ENCODE measurements at regions not wholly inside any gene's neighbourhood (a gene's known extent, or its start where the extent isn't known, plus 50 kb on each side); places are given as distances from the start of the nearest gene placed in this dataset.

DNA sequence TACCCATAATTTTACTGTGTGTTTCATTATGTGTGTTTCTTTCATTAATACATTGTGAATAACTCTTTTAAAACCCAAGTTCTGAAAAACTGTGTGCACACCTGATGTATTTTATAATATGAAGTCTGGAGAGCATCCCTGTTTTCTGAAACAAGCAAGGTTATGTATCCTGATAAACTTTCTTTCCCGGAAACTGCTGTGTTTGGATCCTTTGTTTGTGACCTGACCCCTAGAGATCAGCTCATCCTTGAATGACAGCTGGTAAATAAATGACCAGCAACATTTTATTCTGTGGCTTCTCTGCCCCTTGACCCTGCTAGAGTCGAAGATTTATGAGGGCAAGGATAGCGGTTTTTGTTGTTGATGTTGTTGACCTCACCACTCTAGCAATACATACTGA, 535.6 kb upstream of the ZFP42 start:
- in situ Hi-C loops (cut with MboI; ENCODE audit: low sequenced_read_pairs): no loop called here

DNA sequence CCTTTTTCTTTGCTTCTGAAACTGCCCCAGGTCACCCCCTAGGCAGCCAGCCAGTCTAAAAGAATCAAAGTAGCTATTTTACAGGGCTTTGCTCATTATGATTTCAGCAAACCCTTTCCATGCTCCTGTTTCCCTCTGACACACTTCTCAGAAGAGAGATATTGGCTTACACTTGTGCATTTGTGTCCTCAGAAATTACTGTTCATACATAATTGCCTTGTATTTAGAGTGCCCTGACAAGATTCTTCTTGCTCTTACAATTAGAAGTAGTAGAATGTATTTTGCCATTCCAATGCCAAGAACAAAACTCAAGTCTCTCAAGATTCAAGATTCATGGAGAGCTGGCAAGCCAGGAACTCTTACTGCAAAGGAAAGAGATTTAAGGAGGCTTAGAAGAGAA, 531.0 kb upstream of the ZFP42 start:
- H3K27me3 ChIP-seq (ENCODE audit: low read depth): no peaks in the 10 kb centered on the region
- no peaks in the 10 kb centered on the region for H3K9me3 ChIP-seq
- DNase-seq (ENCODE audit: low spot score in 2 of 2): no peak
- no peaks in the 10 kb centered on the region for H3K36me3 ChIP-seq (replicated peaks)
- H3K4me1 ChIP-seq: no peaks in the 10 kb centered on the region
- no peak overlapping the region for H3K4me3 ChIP-seq
- in situ Hi-C loops (cut with MboI; ENCODE audit: low sequenced_read_pairs): no loop called here

More for the DNA sequence above, 535.6 kb upstream of the ZFP42 start:
- no peaks in the 10 kb centered on the region for H3K36me3 ChIP-seq (replicated peaks)
- H3K27me3 ChIP-seq (ENCODE audit: low read depth): no peaks in the 10 kb centered on the region
- no peak overlapping the region for H3K4me3 ChIP-seq
- H3K9me3 ChIP-seq: no peaks in the 10 kb centered on the region
- H3K4me1 ChIP-seq: no peaks in the 10 kb centered on the region
- no peak for DNase-seq (ENCODE audit: low spot score in 2 of 2)

DNA sequence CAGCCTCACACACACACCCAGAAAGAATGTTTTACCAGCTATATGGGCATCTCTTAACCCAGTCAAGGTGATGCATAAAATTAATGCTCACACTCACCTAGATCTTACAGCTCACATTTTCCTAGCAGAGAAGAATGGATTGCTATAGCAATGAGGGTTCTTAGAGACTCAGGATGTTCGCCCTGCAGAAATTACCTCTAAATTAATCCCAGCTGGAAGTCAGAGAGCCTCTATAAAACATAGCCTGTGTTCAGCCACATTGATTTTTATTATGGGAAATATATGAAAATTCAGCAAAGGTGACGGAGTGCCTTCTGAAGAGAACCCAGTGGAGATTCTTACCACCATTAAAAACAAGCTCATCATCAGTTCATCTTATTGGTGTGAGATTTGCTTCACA, 528.3 kb upstream of the ZFP42 start:
- no peak for DNase-seq (ENCODE audit: low spot score in 2 of 2)
- no peak overlapping the region for H3K4me3 ChIP-seq
- H3K27me3 ChIP-seq (ENCODE audit: low read depth): no peaks in the 10 kb centered on the region
- no peaks in the 10 kb centered on the region for H3K4me1 ChIP-seq
- no peaks in the 10 kb centered on the region for H3K36me3 ChIP-seq (replicated peaks)
- in situ Hi-C loops (cut with MboI; ENCODE audit: low sequenced_read_pairs): no loop called here
- no peaks in the 10 kb centered on the region for H3K9me3 ChIP-seq

DNA sequence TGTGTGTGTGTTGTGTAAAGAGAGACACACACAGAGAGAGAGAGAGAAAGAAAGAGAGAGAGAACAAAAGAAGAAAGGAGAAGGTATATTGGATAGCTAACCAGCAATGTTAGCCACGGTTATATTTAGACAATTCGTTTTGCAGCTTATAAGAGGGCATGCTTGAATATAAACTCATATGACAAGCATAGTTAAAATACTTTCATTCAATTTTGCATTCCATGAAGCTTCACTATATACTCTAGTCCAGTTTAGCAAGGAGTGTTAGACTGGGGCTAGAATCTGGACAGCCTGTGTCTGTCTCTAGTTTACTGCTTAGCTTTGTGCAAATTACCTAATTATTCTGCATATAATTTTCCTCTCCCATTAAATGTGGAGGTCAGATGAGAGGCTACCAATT, 525.9 kb upstream of the ZFP42 start:
- in situ Hi-C loops (cut with MboI; ENCODE audit: low sequenced_read_pairs): no loop called here
- no peak overlapping the region for H3K4me3 ChIP-seq
- H3K36me3 ChIP-seq (replicated peaks): no peaks in the 10 kb centered on the region
- H3K27me3 ChIP-seq (ENCODE audit: low read depth): no peaks in the 10 kb centered on the region
- H3K4me1 ChIP-seq: no peaks in the 10 kb centered on the region
- H3K9me3 ChIP-seq: no peaks in the 10 kb centered on the region
- DNase-seq (ENCODE audit: low spot score in 2 of 2): no peak

DNA sequence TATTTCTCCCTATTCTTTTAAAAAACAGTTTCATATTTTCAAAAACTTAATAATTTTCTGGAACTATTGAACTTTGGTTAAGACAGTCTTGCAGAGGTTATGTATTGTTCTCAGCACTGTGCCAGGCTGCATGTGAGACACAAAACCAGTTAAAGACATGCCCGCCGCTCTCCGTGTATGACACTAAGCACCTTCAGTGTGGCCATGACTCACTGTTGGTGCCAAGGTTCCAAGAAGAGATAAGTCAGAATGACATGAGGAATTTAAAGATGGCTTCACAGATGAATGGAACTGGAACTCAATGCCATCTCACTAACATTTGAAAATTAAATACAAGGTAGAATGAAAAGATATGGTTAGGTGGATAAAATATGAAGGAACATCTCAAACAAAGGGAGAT, 525.5 kb upstream of the ZFP42 start:
- H3K4me1 ChIP-seq: no peaks in the 10 kb centered on the region
- no peaks in the 10 kb centered on the region for H3K36me3 ChIP-seq (replicated peaks)
- DNase-seq (ENCODE audit: low spot score in 2 of 2): no peak
- H3K27me3 ChIP-seq (ENCODE audit: low read depth): no peaks in the 10 kb centered on the region
- H3K9me3 ChIP-seq: no peaks in the 10 kb centered on the region
- in situ Hi-C loops (cut with MboI; ENCODE audit: low sequenced_read_pairs): no loop called here
- H3K4me3 ChIP-seq: no peak overlapping the region

DNA sequence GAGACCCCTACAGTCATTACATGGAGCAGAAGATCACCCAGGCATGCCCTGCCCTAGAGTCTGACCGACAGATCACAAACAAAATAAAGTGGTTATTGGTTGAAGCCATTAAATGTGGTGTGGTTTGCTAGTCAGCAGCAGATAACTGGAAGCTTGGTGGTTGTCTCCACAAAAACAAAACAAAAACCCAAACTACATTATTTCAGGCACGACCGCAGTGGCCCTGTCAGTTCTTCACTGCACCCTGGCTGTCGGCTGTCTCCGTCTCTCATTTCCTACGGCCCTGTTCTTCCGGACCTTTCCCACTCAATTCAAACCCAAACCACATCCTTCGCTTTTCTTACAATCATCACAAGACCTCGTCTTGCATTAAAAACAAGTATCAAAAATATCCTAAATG, 521.3 kb upstream of the ZFP42 start:
- in situ Hi-C loops (cut with MboI; ENCODE audit: low sequenced_read_pairs): no loop called here
- H3K36me3 ChIP-seq (replicated peaks): no peaks in the 10 kb centered on the region
- no peak for DNase-seq (ENCODE audit: low spot score in 2 of 2)
- no peaks in the 10 kb centered on the region for H3K9me3 ChIP-seq
- H3K4me1 ChIP-seq: no peaks in the 10 kb centered on the region
- H3K4me3 ChIP-seq: no peak overlapping the region
- no peaks in the 10 kb centered on the region for H3K27me3 ChIP-seq (ENCODE audit: low read depth)

DNA sequence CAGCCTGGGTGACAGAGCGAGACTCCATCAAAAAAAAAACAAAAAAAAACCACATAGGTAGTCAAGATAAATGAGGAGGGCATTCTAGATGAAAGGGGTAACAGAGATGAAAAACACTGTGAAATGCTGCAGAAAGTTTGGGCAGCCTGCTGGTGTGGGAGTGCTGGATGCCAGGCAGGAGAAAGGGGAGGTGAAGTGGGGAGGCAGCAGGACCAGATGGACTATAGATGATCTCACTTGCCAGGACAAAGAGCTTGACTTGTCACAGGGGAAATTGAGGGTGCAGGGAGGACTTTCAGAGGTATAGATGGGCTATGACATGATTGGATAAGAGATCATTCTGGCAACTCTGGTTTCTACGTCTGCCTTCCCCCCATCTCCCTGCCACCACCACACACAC, 519.7 kb upstream of the ZFP42 start:
- Histone ChIP-seq H3K4me1 (no peaks in the 10 kb centered on the region), H3K4me3 (no peak overlapping the region), H3K27me3 (ENCODE audit: low read depth) (no peaks in the 10 kb centered on the region), H3K9me3 (no peaks in the 10 kb centered on the region), H3K36me3 (replicated peaks) (no peaks in the 10 kb centered on the region)
- DNase-seq (ENCODE audit: low spot score in 2 of 2): no peak
- in situ Hi-C loops (cut with MboI; ENCODE audit: low sequenced_read_pairs): no loop called here

DNA sequence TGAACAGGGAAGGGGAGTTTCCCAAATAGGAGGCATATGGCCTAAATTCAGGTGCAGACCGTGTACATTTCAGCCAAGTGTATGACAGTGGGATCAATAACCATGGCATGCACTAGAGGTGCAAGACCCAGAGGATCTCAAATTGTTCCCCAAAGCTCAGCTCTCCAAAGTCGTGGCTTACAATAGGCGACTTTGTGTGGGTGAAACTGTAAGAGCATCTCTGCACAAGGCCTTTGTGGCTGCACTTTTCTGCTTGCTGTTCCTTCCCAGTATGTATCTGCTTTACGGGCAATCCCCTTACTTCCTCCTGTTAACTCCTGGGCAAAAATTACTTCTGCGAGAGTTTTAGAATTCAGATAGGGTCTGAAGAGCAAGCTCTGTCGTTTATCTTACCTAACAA, 518.3 kb upstream of the ZFP42 start:
- Histone ChIP-seq H3K27me3 (ENCODE audit: low read depth) (no peaks in the 10 kb centered on the region), H3K9me3 (no peaks in the 10 kb centered on the region), H3K4me3 (no peak overlapping the region), H3K36me3 (replicated peaks) (no peaks in the 10 kb centered on the region), H3K4me1 (no peaks in the 10 kb centered on the region)
- in situ Hi-C loops (cut with MboI; ENCODE audit: low sequenced_read_pairs): no loop called here
- DNase-seq (ENCODE audit: low spot score in 2 of 2): no peak

DNA sequence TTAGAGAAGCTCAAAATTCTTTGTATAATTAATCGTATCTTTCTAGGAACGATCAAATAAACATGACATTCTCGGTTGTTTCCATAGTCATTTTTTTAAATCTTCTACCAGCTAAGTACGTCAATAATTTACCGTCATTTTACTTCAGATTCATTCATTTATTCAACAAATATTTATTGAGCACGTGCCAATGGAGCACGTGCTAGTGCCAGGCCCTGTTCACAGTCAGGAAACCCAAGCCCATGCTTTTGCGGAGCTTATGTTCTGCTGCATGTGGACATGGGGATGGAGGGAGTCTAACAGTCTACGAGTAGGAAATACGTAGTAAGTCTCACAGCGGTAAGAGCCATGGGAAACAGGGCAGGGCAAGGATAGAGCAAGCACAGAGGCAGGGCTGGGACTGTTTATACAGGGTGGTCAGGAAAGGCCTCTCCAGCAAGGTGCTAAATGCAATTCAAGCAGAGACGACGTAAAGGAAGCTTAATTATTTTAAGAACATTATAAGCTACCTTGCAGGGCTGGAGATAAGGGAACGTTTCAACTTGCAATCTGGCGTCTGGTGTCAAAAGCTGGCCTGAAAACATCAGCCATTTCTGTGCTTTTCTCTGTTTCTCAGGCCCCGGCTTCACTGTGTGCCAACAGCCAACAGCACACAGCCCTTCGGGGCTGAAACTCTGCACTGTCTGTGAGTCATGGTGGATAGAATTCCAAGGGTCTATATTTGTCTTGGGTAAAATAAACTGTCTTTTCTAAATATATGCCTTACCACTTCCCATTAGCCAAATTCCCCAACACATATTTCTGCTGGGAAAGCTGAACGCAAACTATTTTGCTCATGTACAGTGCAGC, 517.1 kb upstream of the ZFP42 start:
- DNase-seq (ENCODE audit: low spot score in 2 of 2): no peak
- no peaks in the 10 kb centered on the region for H3K9me3 ChIP-seq
- in situ Hi-C loops (cut with MboI; ENCODE audit: low sequenced_read_pairs): no loop called here
- no peak overlapping the region for H3K4me3 ChIP-seq
- no peaks in the 10 kb centered on the region for H3K27me3 ChIP-seq (ENCODE audit: low read depth)
- H3K36me3 ChIP-seq (replicated peaks): no peaks in the 10 kb centered on the region
- H3K4me1 ChIP-seq: no peaks in the 10 kb centered on the region

DNA sequence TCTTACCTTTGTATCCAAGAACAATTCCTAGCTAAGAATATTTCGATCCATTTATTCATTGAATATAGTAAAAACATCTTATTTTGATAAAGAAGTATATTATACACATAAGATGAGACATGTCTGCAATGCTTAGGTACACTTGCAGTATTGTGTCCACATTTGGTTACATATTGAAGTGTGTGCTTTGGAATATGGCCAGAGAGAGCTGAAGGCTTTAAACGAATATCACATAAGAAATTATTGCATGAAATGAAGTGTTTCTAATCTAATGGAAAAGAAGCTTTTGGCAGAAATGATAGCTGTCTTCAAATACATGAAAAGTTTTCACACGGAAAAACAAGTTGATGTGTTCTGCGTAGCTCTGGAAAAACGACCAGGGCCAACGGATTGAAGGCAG, 516.1 kb upstream of the ZFP42 start:
- Histone ChIP-seq H3K4me1 (no peaks in the 10 kb centered on the region), H3K9me3 (no peaks in the 10 kb centered on the region), H3K4me3 (no peak overlapping the region), H3K27me3 (ENCODE audit: low read depth) (no peaks in the 10 kb centered on the region), H3K36me3 (replicated peaks) (no peaks in the 10 kb centered on the region)
- in situ Hi-C loops (cut with MboI; ENCODE audit: low sequenced_read_pairs): no loop called here
- no peak for DNase-seq (ENCODE audit: low spot score in 2 of 2)

DNA sequence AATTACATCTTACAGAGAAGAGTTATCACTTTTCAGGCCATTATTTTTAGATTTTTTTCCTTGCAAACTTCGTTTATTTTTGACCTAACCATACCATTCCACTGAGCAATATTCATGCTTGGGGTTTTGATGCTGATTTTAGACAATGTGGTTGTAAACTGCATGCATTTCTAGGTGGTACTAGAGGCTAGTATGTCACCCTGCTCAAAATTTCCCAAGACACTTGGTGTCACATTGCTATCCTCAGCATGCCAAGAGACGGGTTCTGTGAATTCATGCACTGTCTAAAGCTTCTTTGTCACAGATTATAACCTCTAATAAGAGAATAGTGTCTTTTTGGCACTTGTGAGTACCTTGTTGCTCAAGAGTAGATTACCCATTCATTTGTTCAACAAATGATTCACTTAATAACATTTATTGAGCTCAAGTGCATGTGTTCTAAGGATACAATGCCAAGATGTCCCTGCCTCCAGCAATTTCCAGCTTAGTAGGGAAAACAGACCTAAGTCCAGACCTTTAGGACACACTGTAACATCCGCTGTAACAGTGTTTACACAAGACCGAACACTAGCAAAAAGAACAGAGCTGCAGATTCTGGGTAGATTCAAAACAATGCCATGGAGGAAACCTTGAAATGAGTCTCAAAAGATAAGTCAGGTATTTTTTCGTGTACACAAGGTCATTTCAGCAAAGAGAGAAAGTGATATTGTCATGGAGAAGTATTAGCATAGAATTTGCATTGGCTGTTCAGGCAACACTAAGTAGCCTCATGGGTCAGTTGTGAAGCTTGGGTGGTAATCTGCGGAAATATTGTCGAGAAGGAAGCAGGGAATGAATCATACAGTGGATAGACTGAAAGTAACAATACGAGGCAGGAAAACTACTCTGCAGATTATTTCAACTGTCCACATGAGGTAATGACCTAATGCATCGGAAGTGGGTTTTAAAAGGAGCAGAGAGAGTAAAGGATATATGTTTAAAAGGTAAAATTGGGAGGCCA, 515.1 kb upstream of the ZFP42 start:
- Histone ChIP-seq H3K9me3 (no peaks in the 10 kb centered on the region), H3K27me3 (ENCODE audit: low read depth) (no peaks in the 10 kb centered on the region), H3K4me3 (no peak overlapping the region), H3K36me3 (replicated peaks) (no peaks in the 10 kb centered on the region), H3K4me1 (no peaks in the 10 kb centered on the region)
- no peak for DNase-seq (ENCODE audit: low spot score in 2 of 2)
- in situ Hi-C loops (cut with MboI; ENCODE audit: low sequenced_read_pairs): no loop called here

DNA sequence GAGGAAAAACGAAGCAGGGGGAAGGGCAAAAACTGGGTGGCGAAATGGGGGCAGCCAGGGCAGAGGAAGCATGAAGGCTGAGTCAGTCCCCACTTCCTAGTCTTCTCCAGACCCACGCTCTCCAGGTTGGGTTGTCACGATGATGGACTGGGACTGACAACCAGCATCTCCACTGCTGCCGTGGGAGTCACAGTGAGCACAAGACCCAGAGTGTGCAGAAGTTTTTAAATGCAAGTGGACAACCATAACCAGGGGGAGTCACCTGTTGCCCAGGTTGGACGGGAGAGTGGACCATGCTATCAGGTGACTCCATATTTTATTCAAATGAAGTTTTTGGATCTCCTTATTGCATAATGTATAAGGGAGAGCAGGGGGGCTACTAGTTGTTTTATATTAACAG, 511.4 kb upstream of the ZFP42 start:
- H3K36me3 ChIP-seq (replicated peaks): no peaks in the 10 kb centered on the region
- in situ Hi-C loops (cut with MboI; ENCODE audit: low sequenced_read_pairs): no loop called here

DNA sequence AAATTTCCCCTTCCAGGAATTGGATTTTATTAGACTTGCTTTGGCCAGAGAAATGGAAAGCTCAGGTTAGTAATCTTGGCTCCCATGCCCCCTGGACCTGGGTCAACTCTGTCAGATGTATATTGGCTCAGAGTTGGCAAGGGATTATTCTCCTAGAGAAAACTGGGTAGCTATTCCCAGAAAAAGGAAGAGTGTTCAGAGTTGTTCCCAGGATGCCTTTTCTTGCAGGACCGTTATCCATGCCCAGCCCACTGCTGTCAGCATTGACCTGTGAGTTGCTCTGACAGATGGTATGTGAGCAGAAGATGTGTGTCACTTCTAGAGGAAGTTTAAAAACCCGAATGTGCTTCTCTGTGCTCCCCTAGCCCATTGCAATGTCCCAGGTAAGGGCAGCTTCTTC, 509.9 kb upstream of the ZFP42 start:
- Histone ChIP-seq H3K27me3 (ENCODE audit: low read depth) (no peaks in the 10 kb centered on the region), H3K36me3 (replicated peaks) (no peaks in the 10 kb centered on the region), H3K9me3 (no peaks in the 10 kb centered on the region), H3K4me3 (no peak overlapping the region), H3K4me1 (no peaks in the 10 kb centered on the region)
- in situ Hi-C loops (cut with MboI; ENCODE audit: low sequenced_read_pairs): no loop called here
- DNase-seq (ENCODE audit: low spot score in 2 of 2): no peak

More for the DNA sequence above, 511.4 kb upstream of the ZFP42 start:
- H3K27me3 ChIP-seq (ENCODE audit: low read depth): no peaks in the 10 kb centered on the region
- no peaks in the 10 kb centered on the region for H3K4me1 ChIP-seq
- no peaks in the 10 kb centered on the region for H3K9me3 ChIP-seq
- DNase-seq (ENCODE audit: low spot score in 2 of 2): no peak
- no peak overlapping the region for H3K4me3 ChIP-seq

DNA sequence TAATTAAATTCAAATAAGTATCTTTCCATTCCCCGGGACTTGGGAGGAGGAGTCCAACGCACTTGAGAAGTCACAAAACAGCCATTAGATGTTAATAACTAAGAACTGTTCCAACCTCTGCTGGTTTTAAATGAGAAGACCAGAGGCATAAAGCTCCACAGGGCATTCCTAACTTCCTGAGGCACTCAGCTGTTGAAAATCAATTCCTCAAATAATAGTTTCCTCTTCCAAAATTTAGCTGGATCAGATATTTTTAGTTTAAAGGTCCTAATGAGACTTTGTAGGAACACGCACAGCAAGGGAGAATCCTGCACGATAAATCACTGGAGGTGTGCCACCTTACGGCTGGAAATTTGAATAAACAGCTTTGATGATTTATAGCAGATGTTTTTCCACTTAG, 504.3 kb upstream of the ZFP42 start:
- Histone ChIP-seq H3K9me3 (no peaks in the 10 kb centered on the region), H3K27me3 (ENCODE audit: low read depth) (no peaks in the 10 kb centered on the region), H3K4me1 (no peaks in the 10 kb centered on the region), H3K36me3 (replicated peaks) (no peaks in the 10 kb centered on the region), H3K4me3 (no peak overlapping the region)
- in situ Hi-C loops (cut with MboI; ENCODE audit: low sequenced_read_pairs): no loop called here
- no peak for DNase-seq (ENCODE audit: low spot score in 2 of 2)
